ENCODE measurements at regions not wholly inside any gene's neighbourhood (a gene's known extent, or its start where the extent isn't known, plus 50 kb on each side); places are given as distances from the start of the nearest gene placed in this dataset.

DNA sequence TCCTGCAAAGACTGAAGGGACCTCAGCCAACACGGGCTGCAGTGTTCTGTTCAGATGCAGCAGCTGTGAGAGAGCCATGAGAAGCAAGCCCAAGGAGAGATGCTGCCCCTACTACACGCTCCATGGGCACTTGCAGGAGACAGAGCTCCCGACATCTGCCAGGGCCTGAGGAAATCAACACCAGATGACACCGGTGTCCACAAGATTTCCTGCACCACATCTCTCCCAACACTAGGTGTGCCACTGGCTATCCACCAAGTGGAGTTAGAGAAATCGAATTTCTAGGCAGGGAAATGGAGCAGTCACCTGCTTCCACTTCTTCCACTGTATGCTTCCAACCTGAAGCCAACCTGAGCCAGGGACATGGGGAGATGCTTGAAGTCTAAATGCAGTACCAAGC is 445.3 kb downstream of the RWDD3 start:
- no peak overlapping the region for H3K4me3 Mint-ChIP-seq
- ChIA-PET CTCF (no interaction called here), POLR2A (no interaction called here)
- no peaks in the 10 kb centered on the region for H3K27me3 Mint-ChIP-seq
- ATAC-seq, result no peak
- no peaks in the 10 kb centered on the region for H3K4me1 Mint-ChIP-seq (ENCODE audit: low read depth)
- peaks cover 3% of the 10 kb centered on the region for H3K9me3 Mint-ChIP-seq
- H3K27ac Mint-ChIP-seq, result no peak overlapping the region
- no peaks in the 10 kb centered on the region for H3K36me3 Mint-ChIP-seq (ENCODE audit: low read depth)
- no peak for DNase-seq
- TF ChIP-seq CTCF (IDR thresholded peaks at IDR 0.05), result no peak
- intact Hi-C loops (cut with micrococcal nuclease), result no loop called here

DNA sequence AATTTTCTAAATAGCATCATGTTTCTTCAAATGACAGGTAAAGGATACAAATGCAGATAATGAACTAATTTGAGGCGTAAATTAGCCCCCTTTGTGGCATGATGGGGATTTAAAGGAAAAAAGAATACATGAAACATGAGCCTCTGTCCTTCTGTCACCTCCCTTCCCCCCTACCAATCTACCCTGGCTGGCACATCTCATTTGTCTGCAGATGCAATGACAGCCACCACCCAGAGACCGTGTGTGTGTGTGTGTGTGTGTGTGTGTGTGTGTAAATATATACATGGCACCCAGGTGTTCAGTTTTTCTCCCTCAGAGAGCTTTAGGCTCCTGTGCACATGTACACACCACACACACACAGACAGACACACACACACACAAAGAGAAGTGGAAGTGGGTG is 451.1 kb downstream of the RWDD3 start:
- Mint-ChIP-seq H3K27me3 (no peaks in the 10 kb centered on the region), H3K4me1 (ENCODE audit: low read depth) (no peaks in the 10 kb centered on the region), H3K4me3 (no peak overlapping the region), H3K36me3 (ENCODE audit: low read depth) (no peaks in the 10 kb centered on the region), H3K27ac (no peak overlapping the region), H3K9me3 (peaks cover 4% of the 10 kb centered on the region)
- DNase-seq (no peak), ATAC-seq (no peak)
- ChIA-PET POLR2A (no interaction called here), CTCF (no interaction called here)
- intact Hi-C loops (cut with micrococcal nuclease), result no loop called here
- TF ChIP-seq CTCF (IDR thresholded peaks at IDR 0.05), result no peak

- Mint-ChIP-seq H3K9me3 (peaks cover 4% of the 10 kb centered on the region), H3K36me3 (ENCODE audit: low read depth) (no peaks in the 10 kb centered on the region), H3K27ac (no peak overlapping the region), H3K4me3 (no peak overlapping the region), H3K27me3 (no peaks in the 10 kb centered on the region), H3K4me1 (ENCODE audit: low read depth) (no peaks in the 10 kb centered on the region)
- ChIA-PET CTCF (no interaction called here), POLR2A (no interaction called here)
- ATAC-seq (no peak), DNase-seq (no peak)
- intact Hi-C loops (cut with micrococcal nuclease), result no loop called here
- TF ChIP-seq CTCF (IDR thresholded peaks at IDR 0.05), result no peak
These were observed 452.2 kb downstream of the RWDD3 start for GRCh38 chr1:95686217-95686616.

DNA sequence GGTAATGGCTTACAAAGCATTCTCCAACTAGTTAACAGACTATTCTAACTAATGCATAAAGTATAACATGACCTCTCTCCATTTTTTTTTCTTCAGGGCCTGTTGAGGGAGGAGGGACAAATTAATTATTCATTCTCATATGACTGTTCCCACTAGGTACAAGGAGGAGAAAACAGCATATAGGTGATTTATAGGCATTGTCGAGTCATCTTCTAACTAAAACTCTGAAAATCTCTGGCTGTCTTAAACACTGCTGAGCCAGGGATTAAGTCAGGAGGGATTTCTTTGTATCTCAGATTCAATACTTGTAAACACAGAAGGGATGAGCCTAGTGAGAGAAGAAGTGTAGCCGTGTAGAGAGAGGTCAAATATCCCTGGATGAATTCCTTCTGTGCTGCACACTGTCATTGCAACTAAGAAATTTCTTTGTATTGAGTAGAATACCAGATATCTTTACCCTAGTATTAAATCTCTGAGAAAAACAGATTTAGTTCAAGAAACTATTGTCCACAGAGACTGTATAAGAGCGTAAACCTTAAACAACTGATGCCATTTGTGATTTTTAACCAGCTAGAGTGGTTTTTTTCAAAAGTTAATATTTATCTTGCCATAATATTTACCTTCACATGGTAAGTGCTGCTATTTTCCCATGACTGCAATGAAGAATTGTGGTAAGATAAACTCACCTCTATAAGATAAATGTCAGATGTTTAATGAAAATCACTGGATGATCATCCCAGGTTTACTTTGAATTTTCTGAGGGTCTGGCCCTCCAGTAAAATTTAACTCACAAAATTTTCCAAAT is 465.3 kb downstream of the RWDD3 start:
- no peaks in the 10 kb centered on the region for H3K4me1 Mint-ChIP-seq (ENCODE audit: low read depth)
- POLR2A ChIA-PET, result no interaction called here

More for the DNA sequence above, 465.3 kb downstream of the RWDD3 start:
- intact Hi-C loops (cut with micrococcal nuclease), result no loop called here
- TF ChIP-seq CTCF (IDR thresholded peaks at IDR 0.05), result no peak
- no peak overlapping the region for H3K27ac Mint-ChIP-seq
- H3K27me3 Mint-ChIP-seq, result no peaks in the 10 kb centered on the region
- no peak overlapping the region for H3K4me3 Mint-ChIP-seq
- ATAC-seq, result no peak
- peaks cover 14% of the 10 kb centered on the region for H3K9me3 Mint-ChIP-seq
- CTCF ChIA-PET, result no interaction called here
- H3K36me3 Mint-ChIP-seq (ENCODE audit: low read depth), result no peaks in the 10 kb centered on the region
- no peak for DNase-seq

All from activated CD8-positive, alpha-beta T cell treated with anti-CD3 and anti-CD28 coated beads for 36 hours (primary cell).